ENCODE measurements at regions not wholly inside any gene's neighbourhood (a gene's known extent, or its start where the extent isn't known, plus 50 kb on each side); places are given as distances from the start of the nearest gene placed in this dataset.

DNA sequence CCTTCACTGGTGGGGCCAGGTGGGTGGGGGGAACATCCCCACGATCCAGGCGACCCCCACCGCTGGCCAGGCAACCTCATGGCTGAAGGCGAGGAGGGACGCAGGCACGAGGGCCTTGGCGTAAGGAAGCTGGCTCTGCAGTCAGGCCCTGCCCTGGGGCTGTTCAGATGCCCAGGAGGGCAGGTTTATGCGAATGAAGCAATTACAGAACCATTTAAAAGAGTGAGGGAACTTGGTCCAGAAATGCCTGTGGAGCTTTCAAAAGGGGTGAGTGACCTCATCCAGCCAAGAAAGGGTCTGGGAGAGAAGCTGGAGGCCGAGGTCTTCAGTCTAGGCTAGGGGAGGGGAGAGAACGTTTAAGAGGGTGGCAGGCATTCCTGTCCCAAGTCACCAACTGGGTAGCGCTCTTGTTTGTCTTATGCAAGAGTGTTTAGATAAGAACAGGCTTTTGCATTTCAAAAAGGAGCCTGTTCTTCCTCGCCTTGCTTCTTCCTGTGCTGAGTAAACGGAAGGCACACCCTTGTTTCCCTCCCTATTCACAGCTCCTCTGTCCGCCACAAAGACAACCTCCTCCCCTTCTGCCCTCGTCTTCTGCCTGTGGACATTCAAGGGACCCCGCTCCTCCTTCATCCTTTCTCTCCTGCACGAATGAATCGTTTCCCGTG, 183.5 kb upstream of the SDK2 start:
- POLR2A ChIA-PET (ENCODE audit: partially characterized antibody): interaction anchor here (1.3 kb wide), 1 partner anchor 40 kb away, joined by 3 read pairs; no protein-coding TSS in a partner anchor
- DNase-seq (ENCODE audit: low read depth in 1 of 2, low spot score in 2 of 2): peak in 1 of 2 experiments; percentile 38
- TF ChIP-seq TEAD4 (IDR thresholded peaks at IDR 0.05; ENCODE audit: low read depth, low read length): no peak
- TF ChIP-seq RXRA (IDR thresholded peaks at IDR 0.05; ENCODE audit: insufficient read depth, low read depth, low read length): no peak
- TF ChIP-seq YY1 (IDR thresholded peaks at IDR 0.05; ENCODE audit: low read depth, low read length): no peak
- TF ChIP-seq KDM5A (IDR thresholded peaks at IDR 0.05; ENCODE audit: low read length): no peak
- TF ChIP-seq EP300 (IDR thresholded peaks at IDR 0.05; ENCODE audit: borderline replicate concordance in 1 of 2, low read depth in 2 of 2, low read length in 2 of 2): no peak

More for the DNA sequence above, 183.5 kb upstream of the SDK2 start:
- H4K5ac ChIP-seq (ENCODE audit: insufficient read length, low read depth, low read length): no peak overlapping the region
- H3K9ac ChIP-seq (replicated peaks in 1 of 4; ENCODE audit: extremely low read depth in 1 of 4, low read depth in 3 of 4, low read length in 3 of 4): no peak overlapping the region
- 46% methylated on average over 19 of the region's 19 CpGs; no CpG with 5 or more reads in 1 of the 2 experiments for WGBS, 2 experiments (ENCODE audit: extremely low coverage in 1 of 2, insufficient coverage in 1 of 2, insufficient read length in 1 of 2, insufficient replicate concordance in 2 of 2, low coverage in 1 of 2, low lambda C conversion rate in 2 of 2, missing lambda C conversion rate in 1 of 2)
- no peaks in the 10 kb centered on the region for H3K79me2 ChIP-seq (ENCODE audit: control insufficient read depth in 1 of 2, insufficient read depth in 2 of 2, low read length in 2 of 2)
- peak overlapping the region; percentile 23 for H3K4ac ChIP-seq (replicated peaks; ENCODE audit: insufficient read length, low read depth, low read length)
- H3K79me1 ChIP-seq (ENCODE audit: low read depth, low read length): no peaks in the 10 kb centered on the region
- peak overlapping the region; percentile 72; the same call in 1 of the 2 replicates for H2BK15ac ChIP-seq (ENCODE audit: low read length)
- H3K27me3 ChIP-seq (replicated peaks in 1 of 4; ENCODE audit: control insufficient read depth in 3 of 4, extremely low read depth in 1 of 4, insufficient read depth in 3 of 4, low read length in 3 of 4): peaks cover 0 to 29% (median 16%) of the 10 kb centered on the region in 4 experiments; a peak in 6 of 7 replicates
- H3K18ac ChIP-seq (ENCODE audit: extremely low read depth, low read length): peak overlapping the region; percentile 83
- H3K27ac ChIP-seq (ENCODE audit: low read depth, low read length): no peak overlapping the region
- no peaks in the 10 kb centered on the region for H3K23me2 ChIP-seq (ENCODE audit: low read depth, low read length)
- H3K4me3 ChIP-seq (ENCODE audit: extremely low read depth in 1 of 4, insufficient read depth in 2 of 4, low read depth in 3 of 4, low read length in 4 of 4): no peak overlapping the region
- peak overlapping the region; percentile 32; the same call in 1 of the 2 replicates for H2BK5ac ChIP-seq (ENCODE audit: low read depth, low read length)
- H3K4me2 ChIP-seq (ENCODE audit: insufficient read depth in 1 of 2, low read depth in 2 of 2, low read length in 2 of 2): peak overlapping the region; percentile 14 to 40; a peak in 3 of 4 replicates
- no peaks in the 10 kb centered on the region for H3K36me3 ChIP-seq (ENCODE audit: control insufficient read depth in 2 of 4, insufficient read depth in 4 of 4, low read length in 3 of 4)
- no peak overlapping the region for H4K8ac ChIP-seq (ENCODE audit: extremely low read depth, insufficient read depth, low read length)
- H3K14ac ChIP-seq (ENCODE audit: insufficient read length): no peak overlapping the region
- FAIRE-seq: peak; percentile 62
- 0 out of 2 replicates have a peak overlapping the region, but pooled peaks have one; percentile 53 for H2AK5ac ChIP-seq (ENCODE audit: low read depth, low read length)
- H3K23ac ChIP-seq (ENCODE audit: insufficient read length): no peak overlapping the region
- peak overlapping the region; percentile 92; the same call in 1 of the 2 replicates for H2BK12ac ChIP-seq (ENCODE audit: low read depth, low read length)
- no peaks in the 10 kb centered on the region for H3K9me3 ChIP-seq (ENCODE audit: insufficient read depth in 2 of 2, low read depth in 1 of 2, low read length in 1 of 2)
- H4K20me1 ChIP-seq (replicated peaks in 1 of 2; ENCODE audit: control insufficient read depth in 1 of 2, insufficient read depth in 2 of 2, low read length in 2 of 2): no peaks in the 10 kb centered on the region
- peaks cover 0 to 15% (median 7%) of the 10 kb centered on the region in 4 experiments; a peak in 6 of 7 replicates for H3K4me1 ChIP-seq (replicated peaks in 1 of 4; ENCODE audit: control insufficient read depth in 3 of 4, insufficient read depth in 4 of 4, low read length in 3 of 4)
- H2AFZ ChIP-seq (ENCODE audit: low read length): no peak overlapping the region
- H4K91ac ChIP-seq (replicated peaks; ENCODE audit: insufficient read length, low read length): peak overlapping the region; percentile 67
- CTCF ChIA-PET (ENCODE audit: partially characterized antibody): interaction anchor here (0.7 to 2.0 kb wide), 6 partner anchors 9 to 181 kb away, joined by 3 to 7 read pairs (median 3); no protein-coding TSS in a partner anchor
- 0 out of 2 replicates have a peak overlapping the region, but pooled peaks have one; percentile 61 for H2BK20ac ChIP-seq (ENCODE audit: low read length)
- no peak overlapping the region for H2BK120ac ChIP-seq (replicated peaks; ENCODE audit: low read depth, low read length)
- H3K56ac ChIP-seq (replicated peaks; ENCODE audit: insufficient read length, low read depth, low read length): no peak overlapping the region
